Activated naive CD8-positive, alpha-beta T cell (primary cell): ENCODE measurements at regions not wholly inside any gene's neighbourhood (a gene's known extent, or its start where the extent isn't known, plus 50 kb on each side); places are given as distances from the start of the nearest gene placed in this dataset.

Experiments used
- H3K27ac Mint-ChIP-seq: one replicate; pipeline ENCODE4 v1.8.0; 2021; ENCODE audit warnings: mixed read lengths
- H3K27me3 Mint-ChIP-seq: one replicate; pipeline ENCODE4 v1.8.0; 2021; ENCODE audit warnings: mixed read lengths
- H3K36me3 Mint-ChIP-seq: one replicate; pipeline ENCODE4 v1.8.0; 2021; ENCODE audit warnings: mixed read lengths
- H3K4me1 Mint-ChIP-seq: one replicate; pipeline ENCODE4 v1.8.0; 2021; ENCODE audit warnings: low read depth, mixed read lengths
- H3K4me3 Mint-ChIP-seq: one replicate; pipeline ENCODE4 v1.8.0; 2021; ENCODE audit warnings: mild to moderate bottlenecking, mixed read lengths
- H3K9me3 Mint-ChIP-seq: one replicate; pipeline ENCODE4 v1.8.0; 2021; ENCODE audit warnings: low read depth, mixed read lengths

DNA sequence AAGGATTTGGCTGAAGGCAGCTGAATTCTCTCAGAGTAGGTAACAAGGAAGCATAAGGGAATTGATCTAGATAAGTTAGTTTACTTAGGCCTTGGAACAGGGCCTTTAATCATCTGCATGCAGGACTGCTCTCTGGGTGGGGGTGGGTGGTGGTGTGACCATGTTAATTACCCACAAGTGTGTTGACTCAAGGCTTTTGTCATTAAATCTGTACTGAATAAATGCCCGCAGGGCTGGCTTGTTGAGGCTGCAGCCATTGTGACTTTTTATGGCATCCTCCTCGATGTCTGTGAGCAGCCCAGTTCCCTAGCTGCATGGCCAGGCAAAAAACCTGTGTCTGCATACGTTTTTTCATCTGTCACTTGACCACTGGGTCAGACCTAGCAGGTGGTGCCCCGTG is 63.5 kb upstream of the ASCC3 start:
- no peaks in the 10 kb centered on the region for H3K36me3 Mint-ChIP-seq
- H3K27ac Mint-ChIP-seq = no peak overlapping the region
- no peaks in the 10 kb centered on the region for H3K4me1 Mint-ChIP-seq
- peaks cover 3% of the 10 kb centered on the region for H3K27me3 Mint-ChIP-seq
- H3K4me3 Mint-ChIP-seq = no peak overlapping the region
- peaks cover 23% of the 10 kb centered on the region for H3K9me3 Mint-ChIP-seq

DNA sequence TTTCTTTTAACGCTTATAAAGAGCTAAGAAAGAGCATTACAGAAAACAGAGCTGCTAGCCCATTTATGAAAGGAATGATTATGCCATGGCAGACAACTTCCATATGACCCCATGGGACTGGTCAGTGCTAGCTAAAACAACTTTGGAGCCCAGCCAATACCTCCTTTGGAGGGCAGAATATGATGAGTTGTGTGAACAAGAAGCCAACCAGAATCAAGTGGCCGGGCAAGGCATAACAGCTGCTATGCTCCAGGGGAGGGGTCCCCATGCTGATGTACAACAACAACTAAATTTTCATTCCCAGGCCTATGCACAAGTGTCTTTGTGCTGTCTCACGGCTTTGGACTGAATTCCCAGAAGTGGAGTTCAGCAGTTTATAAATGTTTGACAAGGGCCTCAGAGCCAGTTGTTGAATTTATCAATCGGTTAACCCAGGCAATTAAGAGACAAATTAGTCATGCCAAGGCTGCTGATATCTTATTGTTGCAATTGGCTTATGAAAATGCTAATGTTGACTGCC is 65.0 kb upstream of the ASCC3 start:
- no peaks in the 10 kb centered on the region for H3K36me3 Mint-ChIP-seq
- no peak overlapping the region for H3K4me3 Mint-ChIP-seq
- H3K9me3 Mint-ChIP-seq = peaks cover 23% of the 10 kb centered on the region
- H3K27ac Mint-ChIP-seq = no peak overlapping the region
- peaks cover 8% of the 10 kb centered on the region for H3K27me3 Mint-ChIP-seq
- H3K4me1 Mint-ChIP-seq = no peaks in the 10 kb centered on the region

DNA sequence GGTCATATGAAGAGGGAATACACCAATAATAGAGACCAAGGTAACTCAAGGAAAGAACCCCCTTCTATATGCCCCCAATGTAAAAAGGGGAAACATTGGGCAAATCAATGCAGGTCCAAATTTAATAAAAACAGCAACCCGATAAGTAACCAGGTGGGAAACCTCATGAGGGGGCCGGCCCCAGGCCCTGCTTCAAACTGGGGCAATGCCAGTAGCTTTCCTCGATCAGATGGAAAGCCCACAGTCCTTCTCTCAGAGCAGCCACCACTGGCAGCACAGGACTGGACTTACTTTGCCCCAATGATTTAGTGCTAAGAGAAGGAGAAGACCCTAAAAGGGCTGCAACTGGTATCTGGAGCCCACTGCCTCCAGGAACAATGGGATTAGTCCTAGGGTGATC is 65.6 kb upstream of the ASCC3 start:
- Mint-ChIP-seq H3K36me3 (no peaks in the 10 kb centered on the region), H3K4me3 (no peak overlapping the region), H3K9me3 (peaks cover 23% of the 10 kb centered on the region), H3K27ac (no peak overlapping the region), H3K27me3 (peaks cover 10% of the 10 kb centered on the region), H3K4me1 (no peaks in the 10 kb centered on the region)

DNA sequence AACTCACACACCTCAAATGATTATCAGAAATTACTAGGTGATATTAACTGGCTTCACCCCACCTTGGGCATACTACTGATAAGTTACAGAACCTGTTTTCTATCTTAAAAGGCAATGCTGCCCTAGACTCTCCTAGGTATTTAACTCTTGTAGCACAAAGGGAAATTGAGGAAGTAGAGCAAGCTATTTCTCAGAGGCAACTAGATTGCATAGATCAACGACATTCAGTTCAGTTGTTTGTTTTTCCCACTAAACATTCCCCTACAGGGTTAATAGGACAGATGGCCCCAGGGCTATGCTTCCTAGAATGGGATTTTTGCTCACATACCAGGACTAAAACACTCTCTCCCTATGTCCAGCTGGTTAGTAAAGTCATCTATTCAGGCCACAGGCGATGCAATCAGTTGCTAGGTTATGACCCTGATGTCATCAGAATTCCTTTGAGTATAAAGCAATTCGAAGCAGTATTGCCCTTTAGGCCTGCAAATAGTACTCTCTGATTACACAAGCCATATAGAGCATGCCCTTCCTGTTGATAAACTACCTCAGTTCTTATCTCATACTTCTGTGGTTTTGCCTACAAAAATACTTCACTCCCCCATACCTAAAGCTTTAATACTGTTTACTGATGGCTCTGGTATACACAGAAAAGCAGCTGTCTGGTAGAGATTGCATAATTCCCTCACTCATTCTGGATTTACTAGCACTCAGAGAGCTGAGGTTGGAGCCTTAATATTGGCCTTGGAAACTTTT is 67.4 kb upstream of the ASCC3 start:
- Mint-ChIP-seq H3K4me3 (no peak overlapping the region), H3K27ac (no peak overlapping the region), H3K27me3 (peaks cover 10% of the 10 kb centered on the region), H3K36me3 (no peaks in the 10 kb centered on the region), H3K9me3 (peaks cover 23% of the 10 kb centered on the region), H3K4me1 (no peaks in the 10 kb centered on the region)

DNA sequence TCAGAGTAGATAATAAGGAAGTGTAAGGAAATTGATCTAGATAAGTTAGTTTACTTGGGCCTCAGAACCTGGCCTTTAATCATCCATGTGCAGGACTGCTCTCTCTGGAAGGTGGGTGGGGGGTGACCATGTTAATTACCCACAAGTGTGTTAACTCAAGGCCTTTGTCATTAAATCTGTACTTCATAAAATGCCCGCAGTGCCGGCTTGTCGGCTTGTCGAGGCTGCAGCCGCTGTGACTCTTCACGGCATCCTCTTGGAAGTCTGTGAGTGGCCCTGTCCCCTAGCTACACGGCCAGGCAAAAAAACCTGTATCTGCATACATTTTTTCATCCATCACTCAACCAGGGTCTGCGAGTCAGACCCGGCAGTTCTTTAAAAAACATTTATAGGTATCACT is 70.9 kb upstream of the ASCC3 start:
- H3K27me3 Mint-ChIP-seq = peaks cover 8% of the 10 kb centered on the region
- no peaks in the 10 kb centered on the region for H3K4me1 Mint-ChIP-seq
- no peak overlapping the region for H3K27ac Mint-ChIP-seq
- H3K4me3 Mint-ChIP-seq = no peak overlapping the region
- peaks cover 23% of the 10 kb centered on the region for H3K9me3 Mint-ChIP-seq
- no peaks in the 10 kb centered on the region for H3K36me3 Mint-ChIP-seq

DNA sequence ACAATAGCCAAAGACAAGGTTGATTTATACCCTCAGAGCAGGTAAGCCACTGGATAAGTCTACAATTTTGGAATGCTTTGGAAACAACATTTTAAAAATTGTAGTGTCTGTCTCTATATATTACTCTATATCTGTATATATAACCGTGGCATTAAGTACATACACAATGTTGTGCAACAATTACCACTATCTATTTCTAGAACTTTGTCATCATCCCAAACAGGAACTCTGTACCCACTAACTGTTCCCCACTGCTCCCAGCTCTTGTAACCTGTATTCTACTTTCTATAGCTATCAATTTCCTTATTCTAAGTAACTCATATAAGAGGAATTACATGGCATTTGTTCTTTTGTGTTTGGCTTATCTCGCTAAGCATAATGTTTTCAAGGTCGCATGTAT is 78.2 kb upstream of the ASCC3 start:
- H3K4me1 Mint-ChIP-seq = no peaks in the 10 kb centered on the region
- H3K9me3 Mint-ChIP-seq = no peaks in the 10 kb centered on the region

DNA sequence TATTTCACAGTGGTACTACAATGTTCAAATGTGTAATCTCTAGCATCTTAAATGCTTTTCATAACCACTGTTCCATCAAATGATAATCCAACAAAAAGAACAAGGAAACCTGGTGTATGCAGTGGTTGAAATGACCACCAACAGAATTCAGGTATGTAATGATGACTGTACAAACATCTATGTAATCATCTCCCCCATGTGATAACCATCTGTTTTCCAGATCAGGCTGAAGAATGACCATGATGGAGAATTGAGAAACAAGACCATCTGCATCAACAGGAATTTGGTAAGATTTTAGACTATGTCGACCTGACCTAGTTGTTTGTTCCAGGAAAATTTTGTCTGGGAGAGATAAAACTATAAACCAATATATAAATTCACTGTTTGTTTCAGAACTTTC is 81.3 kb upstream of the ASCC3 start:
- Mint-ChIP-seq H3K27ac (no peak overlapping the region), H3K4me1 (no peaks in the 10 kb centered on the region), H3K36me3 (no peaks in the 10 kb centered on the region), H3K4me3 (no peak overlapping the region), H3K27me3 (peaks cover 11% of the 10 kb centered on the region), H3K9me3 (no peaks in the 10 kb centered on the region)

More for the DNA sequence above, 78.2 kb upstream of the ASCC3 start:
- H3K4me3 Mint-ChIP-seq = no peak overlapping the region
- H3K27me3 Mint-ChIP-seq = peaks cover 9% of the 10 kb centered on the region
- H3K27ac Mint-ChIP-seq = no peak overlapping the region
- no peaks in the 10 kb centered on the region for H3K36me3 Mint-ChIP-seq

DNA sequence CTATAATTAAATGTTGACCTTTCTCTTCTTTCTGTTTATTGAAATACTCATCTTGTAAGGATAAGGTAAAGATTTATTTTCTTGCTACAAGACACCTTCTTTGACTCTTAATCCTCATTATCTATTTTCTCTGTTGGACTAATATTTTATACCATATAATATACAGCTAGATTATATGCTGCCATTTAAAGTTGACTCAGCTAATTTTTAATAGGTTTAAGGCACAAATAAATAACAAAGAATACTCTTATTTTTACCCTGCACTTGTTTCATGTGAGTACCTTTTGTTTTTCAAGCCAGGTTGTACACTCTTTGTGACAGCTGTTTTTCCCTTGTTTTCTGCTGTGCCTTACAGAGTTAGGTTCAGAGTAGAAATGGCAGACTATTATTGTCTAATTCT is 83.9 kb upstream of the ASCC3 start:
- Mint-ChIP-seq H3K4me1 (no peaks in the 10 kb centered on the region), H3K4me3 (no peak overlapping the region)

DNA sequence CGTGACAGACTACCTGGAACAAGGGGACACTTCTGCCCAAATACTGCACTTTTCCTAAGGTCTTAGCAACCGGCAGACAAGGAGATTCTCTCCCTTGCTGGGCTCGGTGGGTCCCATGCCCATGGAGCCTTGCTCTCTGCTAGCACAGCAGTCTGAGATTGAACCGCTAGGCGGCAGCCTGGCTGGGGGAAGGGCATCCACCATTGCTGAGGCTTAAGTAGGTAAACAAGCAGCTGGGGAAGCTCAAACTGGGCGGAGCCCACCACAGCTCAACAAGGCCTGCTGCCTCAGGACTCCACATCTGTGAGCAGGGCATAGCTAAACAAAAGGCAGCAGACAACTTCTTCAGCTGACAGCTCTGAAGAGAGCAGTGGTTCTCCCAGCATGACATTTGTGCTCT is 87.8 kb upstream of the ASCC3 start:
- Mint-ChIP-seq H3K27ac (no peak overlapping the region), H3K4me1 (no peaks in the 10 kb centered on the region), H3K36me3 (no peaks in the 10 kb centered on the region), H3K4me3 (no peak overlapping the region), H3K9me3 (peaks cover 3% of the 10 kb centered on the region), H3K27me3 (peaks cover 11% of the 10 kb centered on the region)

More for the DNA sequence above, 83.9 kb upstream of the ASCC3 start:
- no peaks in the 10 kb centered on the region for H3K36me3 Mint-ChIP-seq
- peaks cover 17% of the 10 kb centered on the region for H3K27me3 Mint-ChIP-seq
- peaks cover 3% of the 10 kb centered on the region for H3K9me3 Mint-ChIP-seq
- H3K27ac Mint-ChIP-seq = no peak overlapping the region

DNA sequence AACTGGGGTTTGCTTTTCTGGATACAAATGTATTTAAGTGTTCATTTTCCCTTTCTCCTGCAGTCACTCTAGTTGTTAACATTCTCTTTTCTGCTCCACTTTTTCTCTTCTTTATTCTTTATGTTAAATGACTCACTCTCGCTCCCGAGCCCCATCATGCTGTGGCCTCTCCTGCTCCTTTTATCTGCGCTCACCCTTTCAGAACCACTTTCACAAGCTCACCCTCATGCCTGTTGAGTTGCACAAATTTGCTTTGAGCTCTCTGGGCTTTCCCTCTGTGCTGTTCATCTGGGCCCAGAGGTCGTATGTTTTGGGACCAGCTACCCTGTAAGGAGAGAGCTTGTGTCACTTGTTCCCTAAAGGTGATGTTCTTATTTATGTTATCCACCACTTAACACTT is 98.1 kb upstream of the ASCC3 start:
- no peak overlapping the region for H3K27ac Mint-ChIP-seq
- H3K36me3 Mint-ChIP-seq = no peaks in the 10 kb centered on the region
- H3K4me1 Mint-ChIP-seq = no peaks in the 10 kb centered on the region
- H3K4me3 Mint-ChIP-seq = no peak overlapping the region
- H3K9me3 Mint-ChIP-seq = no peaks in the 10 kb centered on the region
- peaks cover 2% of the 10 kb centered on the region for H3K27me3 Mint-ChIP-seq

DNA sequence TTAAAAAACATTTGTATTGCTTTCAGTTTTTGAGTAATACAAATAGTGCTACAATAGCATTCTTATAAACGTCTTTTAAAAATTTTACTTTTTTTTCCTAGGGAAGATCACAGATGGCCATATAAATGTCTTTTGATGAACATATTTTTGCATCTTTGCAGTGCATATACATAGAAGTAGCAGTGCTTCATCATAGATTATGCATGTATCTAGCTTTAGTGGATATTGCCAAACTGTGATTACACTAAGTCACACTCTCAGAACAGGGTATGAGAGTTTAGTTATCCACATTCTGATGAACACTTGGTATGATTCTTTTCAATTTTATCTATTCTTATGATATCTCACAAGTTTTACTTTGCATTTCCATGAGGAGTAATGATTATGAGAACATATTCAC is 99.8 kb upstream of the ASCC3 start:
- peaks cover 2% of the 10 kb centered on the region for H3K27me3 Mint-ChIP-seq
- H3K9me3 Mint-ChIP-seq = no peaks in the 10 kb centered on the region
- H3K36me3 Mint-ChIP-seq = no peaks in the 10 kb centered on the region
- H3K27ac Mint-ChIP-seq = no peak overlapping the region
- no peak overlapping the region for H3K4me3 Mint-ChIP-seq
- no peaks in the 10 kb centered on the region for H3K4me1 Mint-ChIP-seq

DNA sequence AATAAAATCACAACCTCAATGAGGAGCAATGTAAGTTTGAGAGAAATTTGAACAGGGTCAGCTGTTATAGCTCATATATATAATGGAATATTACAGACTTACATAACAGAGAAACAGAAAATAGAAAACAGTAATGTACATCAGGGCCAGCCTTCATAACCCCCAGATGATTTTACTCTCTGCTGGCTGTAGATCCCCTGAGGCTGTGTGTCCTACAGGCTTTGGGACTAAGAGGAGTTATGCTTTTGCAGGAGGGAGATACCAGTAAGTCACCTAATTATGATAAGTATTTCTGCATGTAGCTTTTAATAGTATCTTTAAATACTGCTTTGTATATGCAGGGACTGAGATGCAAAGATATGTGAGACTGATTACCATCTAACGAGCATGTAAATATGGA is 105.8 kb upstream of the ASCC3 start:
- Mint-ChIP-seq H3K27me3 (peaks cover 2% of the 10 kb centered on the region), H3K9me3 (no peaks in the 10 kb centered on the region), H3K36me3 (no peaks in the 10 kb centered on the region), H3K4me3 (no peak overlapping the region), H3K27ac (no peak overlapping the region), H3K4me1 (no peaks in the 10 kb centered on the region)

DNA sequence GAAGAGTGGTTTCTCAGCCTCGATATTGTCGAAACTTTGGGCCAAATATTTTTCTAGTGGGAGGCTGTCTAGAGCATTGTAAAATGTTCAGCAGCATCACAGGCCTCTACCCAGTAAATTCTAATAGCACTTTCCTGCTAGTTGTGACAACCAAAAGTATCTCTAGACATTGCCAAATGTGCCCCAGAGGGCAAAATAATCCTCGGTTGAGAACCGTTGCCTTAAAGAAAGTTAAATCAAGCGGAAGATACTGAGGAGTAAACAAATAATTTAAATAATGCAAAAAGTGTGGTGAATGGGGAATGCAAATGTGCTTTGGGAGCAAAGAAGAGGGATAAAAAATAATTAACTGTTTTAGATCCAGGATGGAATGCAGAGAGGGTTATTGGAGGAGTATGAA is 106.4 kb upstream of the ASCC3 start:
- H3K27me3 Mint-ChIP-seq = peaks cover 4% of the 10 kb centered on the region
- no peaks in the 10 kb centered on the region for H3K9me3 Mint-ChIP-seq
- H3K36me3 Mint-ChIP-seq = no peaks in the 10 kb centered on the region
- no peak overlapping the region for H3K4me3 Mint-ChIP-seq
- no peaks in the 10 kb centered on the region for H3K4me1 Mint-ChIP-seq
- H3K27ac Mint-ChIP-seq = no peak overlapping the region

DNA sequence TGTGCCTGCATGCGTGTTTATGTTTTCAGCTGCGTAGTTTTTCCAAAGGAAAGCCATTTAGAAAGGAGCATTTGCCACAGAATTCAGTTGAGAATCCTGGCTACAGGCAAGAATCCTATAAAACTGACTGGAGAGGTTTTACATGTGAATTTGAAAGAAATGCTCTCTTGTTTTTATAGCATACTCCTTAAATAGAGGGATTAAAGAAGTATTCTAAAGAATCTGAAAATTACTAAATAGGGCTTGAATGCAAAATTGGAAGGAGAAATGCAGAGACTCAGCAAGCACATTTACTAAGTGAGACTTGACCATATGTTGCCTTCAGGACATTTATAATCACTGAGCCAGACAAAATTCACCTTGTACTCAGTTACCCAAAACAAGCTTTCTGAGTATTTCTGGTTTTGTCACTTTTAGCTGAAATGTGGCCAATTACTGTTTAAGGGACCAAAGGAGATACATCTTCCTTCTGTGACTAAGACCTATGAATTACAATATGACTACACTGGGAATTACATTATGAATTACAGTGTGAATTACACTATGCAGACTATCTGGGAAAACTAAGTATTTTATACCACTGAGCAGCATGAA is 107.4 kb upstream of the ASCC3 start:
- Mint-ChIP-seq H3K27me3 (peaks cover 1% of the 10 kb centered on the region), H3K4me3 (no peak overlapping the region), H3K9me3 (no peaks in the 10 kb centered on the region), H3K27ac (no peak overlapping the region), H3K36me3 (no peaks in the 10 kb centered on the region), H3K4me1 (no peaks in the 10 kb centered on the region)

DNA sequence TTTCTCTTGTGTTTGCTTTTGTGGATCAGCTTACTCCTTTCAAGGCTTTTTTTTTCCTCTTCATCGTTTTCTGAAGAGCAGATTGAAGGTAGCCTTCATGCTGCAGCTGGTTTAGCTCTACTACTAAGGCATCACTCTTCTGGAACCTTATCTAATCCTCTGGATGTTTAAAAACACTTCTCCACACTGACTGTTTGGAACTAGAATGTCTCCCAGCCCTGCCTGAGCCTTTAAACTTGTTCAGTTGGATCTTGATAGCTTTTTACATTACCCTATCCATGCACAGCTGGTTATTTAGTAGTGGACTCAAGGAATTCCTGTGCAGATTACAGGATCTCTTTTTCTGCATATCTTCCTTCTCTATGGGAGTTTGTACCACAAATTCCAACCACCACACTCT is 108.9 kb upstream of the ASCC3 start:
- Mint-ChIP-seq H3K27me3 (peaks cover 1% of the 10 kb centered on the region), H3K4me1 (no peaks in the 10 kb centered on the region), H3K27ac (no peak overlapping the region), H3K9me3 (no peaks in the 10 kb centered on the region), H3K36me3 (no peaks in the 10 kb centered on the region), H3K4me3 (no peak overlapping the region)

DNA sequence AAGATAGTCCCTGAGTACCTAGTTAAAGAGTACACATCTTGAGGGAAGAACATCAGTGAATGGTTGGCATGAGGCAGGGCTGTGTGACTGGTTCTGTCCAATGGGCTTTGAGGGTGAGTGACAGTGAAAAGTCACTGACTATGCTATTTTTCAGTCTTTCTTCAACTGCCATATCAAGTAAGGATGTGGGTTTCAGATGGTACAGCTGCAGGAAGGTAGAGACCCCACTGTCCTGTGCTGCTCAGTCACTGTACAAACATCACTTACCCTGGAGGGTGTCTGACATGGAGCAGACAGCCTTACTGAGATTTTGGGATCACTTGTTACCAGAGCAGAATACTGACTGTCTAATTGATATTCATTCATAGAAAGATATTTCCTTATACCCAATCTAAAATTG is 115.3 kb upstream of the ASCC3 start:
- Mint-ChIP-seq H3K36me3 (no peaks in the 10 kb centered on the region), H3K4me3 (no peak overlapping the region), H3K4me1 (no peaks in the 10 kb centered on the region), H3K9me3 (no peaks in the 10 kb centered on the region), H3K27me3 (peaks cover 3% of the 10 kb centered on the region), H3K27ac (no peak overlapping the region)
